H9 (cell line): ENCODE measurements at regions not wholly inside any gene's neighbourhood (a gene's known extent, or its start where the extent isn't known, plus 50 kb on each side); places are given as distances from the start of the nearest gene placed in this dataset.

Source experiments
- DNase-seq: peaks from one replicate; pipeline ENCODE4 v3.0.0-alpha.2; 2017
- H2AFZ ChIP-seq: one replicate; pipeline ENCODE4 v1.6.1; 2013; ENCODE audit warnings: mild to moderate bottlenecking, low read length, control low read depth, moderate library complexity
- H2AK5ac ChIP-seq: 2 replicates; pipeline ENCODE4 v1.6.1; 2013; ENCODE audit warnings: low read length, control low read depth, mixed read lengths; ENCODE audit not compliant: insufficient read length
- H2BK120ac ChIP-seq: one replicate; pipeline ENCODE4 v1.6.1; 2013; ENCODE audit warnings: low read depth, mild to moderate bottlenecking, low read length, control low read depth, inconsistent platforms; ENCODE audit not compliant: poor library complexity, severe bottlenecking
- H2BK12ac ChIP-seq: 2 replicates; pipeline ENCODE4 v1.6.1; 2013; ENCODE audit warnings: low read length, control low read depth, mixed read lengths, low read depth; ENCODE audit not compliant: insufficient read length
- H2BK15ac ChIP-seq: 2 replicates; pipeline ENCODE4 v1.6.1; 2013; ENCODE audit warnings: low read depth, low read length, control low read depth
- H2BK20ac ChIP-seq: one replicate; pipeline ENCODE4 v1.6.1; 2013; ENCODE audit warnings: low read depth, mild to moderate bottlenecking, low read length, control low read depth, inconsistent platforms; ENCODE audit not compliant: poor library complexity, severe bottlenecking
- H2BK5ac ChIP-seq: 2 replicates; pipeline ENCODE4 v1.6.1; 2013; ENCODE audit warnings: low read length, control low read depth, mixed read lengths; ENCODE audit not compliant: insufficient read length
- H3K14ac ChIP-seq: 2 replicates; pipeline ENCODE4 v1.6.1; 2013; ENCODE audit warnings: low read length, control low read depth; ENCODE audit not compliant: insufficient read depth
- H3K18ac ChIP-seq: 2 replicates; pipeline ENCODE4 v1.6.1; 2013; ENCODE audit warnings: low read depth, mild to moderate bottlenecking, mixed read lengths, low read length, control low read depth; ENCODE audit not compliant: insufficient read length
- H3K23ac ChIP-seq: 2 replicates; pipeline ENCODE4 v1.6.1; 2013; ENCODE audit warnings: low read length, control low read depth, mixed read lengths, low read depth; ENCODE audit not compliant: insufficient read length
- H3K23me2 ChIP-seq: 2 replicates; pipeline ENCODE4 v1.6.1; 2013; ENCODE audit warnings: low read depth, mild to moderate bottlenecking, mixed read lengths, low read length, control low read depth; ENCODE audit not compliant: insufficient read length, poor library complexity, severe bottlenecking
- H3K27ac ChIP-seq: 2 replicates; pipeline ENCODE4 v1.5.1; 2013; ENCODE audit warnings: low read length, control low read depth, mixed read lengths, low read depth; ENCODE audit not compliant: insufficient read length
- H3K27me3 ChIP-seq: 2 replicates; pipeline ENCODE4 v1.6.1; 2013; ENCODE audit warnings: low read length, control low read depth, inconsistent platforms; ENCODE audit not compliant: insufficient read depth
- H3K4ac ChIP-seq: 2 replicates; pipeline ENCODE4 v1.6.1; 2013; ENCODE audit warnings: low read depth, mild to moderate bottlenecking, control low read depth, inconsistent platforms, low read length, moderate library complexity
- H3K4me1 ChIP-seq: 2 replicates; pipeline ENCODE4 v1.6.1; 2013; ENCODE audit warnings: low read length, control low read depth, inconsistent platforms; ENCODE audit not compliant: insufficient read depth
- H3K4me2 ChIP-seq: 2 replicates; pipeline ENCODE4 v1.6.1; 2013; ENCODE audit warnings: low read length, control low read depth, mixed read lengths; ENCODE audit not compliant: insufficient read length, insufficient read depth
- H3K56ac ChIP-seq: 2 replicates; pipeline ENCODE4 v1.6.1; 2013; ENCODE audit warnings: low read depth, mild to moderate bottlenecking, mixed read lengths, low read length, control low read depth; ENCODE audit not compliant: insufficient read length
- H3K79me1 ChIP-seq: 2 replicates; pipeline ENCODE4 v1.6.1; 2013; ENCODE audit warnings: low read depth, mild to moderate bottlenecking, moderate library complexity, low read length, control low read depth, inconsistent platforms; ENCODE audit not compliant: insufficient read depth, poor library complexity, severe bottlenecking
- H3K79me2 ChIP-seq: 2 replicates; pipeline ENCODE4 v1.6.1; 2013; ENCODE audit warnings: low read length, control low read depth, inconsistent platforms; ENCODE audit not compliant: insufficient read depth
- H3K9ac ChIP-seq: 2 replicates; pipeline ENCODE4 v1.6.1; 2013; ENCODE audit warnings: low read length, control low read depth, mixed read lengths; ENCODE audit not compliant: insufficient read length; ENCODE audit errors: extremely low read depth
- H3K9me3 ChIP-seq: one replicate; pipeline ENCODE4 v1.6.1; 2013; ENCODE audit warnings: low read depth, low read length, inconsistent platforms; ENCODE audit not compliant: control insufficient read depth
- H3T11ph ChIP-seq: one replicate; pipeline ENCODE4 v1.6.1; 2013; ENCODE audit warnings: mild to moderate bottlenecking, low read length, control low read depth, inconsistent platforms
- H4K20me1 ChIP-seq: one replicate; pipeline ENCODE4 v1.6.1; 2013; ENCODE audit not compliant: control insufficient read depth, insufficient read length, insufficient read depth
- H4K5ac ChIP-seq: 2 replicates; pipeline ENCODE4 v1.6.1; 2013; ENCODE audit warnings: low read depth, mild to moderate bottlenecking, mixed read lengths, low read length, control low read depth; ENCODE audit not compliant: insufficient read length
- H4K8ac ChIP-seq: replicated peaks from 2 replicates; pipeline ENCODE4 v1.6.1; 2013; ENCODE audit warnings: low read length, control low read depth, mixed read lengths, low read depth; ENCODE audit not compliant: insufficient read length
- H4K91ac ChIP-seq: 2 replicates; pipeline ENCODE4 v1.6.1; 2013; ENCODE audit warnings: low read depth, mild to moderate bottlenecking, moderate library complexity, mixed read lengths, low read length, control low read depth; ENCODE audit not compliant: insufficient read length
- H3K27ac Mint-ChIP-seq, 3 experiments: 2 replicates in 2 of 3; 3 replicates in 1 of 3; pipeline ENCODE4 v1.8.0; 2020 to 2021; ENCODE audit warnings: mixed read lengths in 3 of 3, mild to moderate bottlenecking in 1 of 3, moderate library complexity in 1 of 3
- H3K27me3 Mint-ChIP-seq: 2 replicates; pipeline ENCODE4 v1.8.0; 2021; ENCODE audit warnings: low read depth, mild to moderate bottlenecking, moderate library complexity, mixed read lengths
- H3K36me3 Mint-ChIP-seq, 3 experiments: 2 replicates in 2 of 3; 3 replicates in 1 of 3; pipeline ENCODE4 v1.8.0; 2020 to 2021; ENCODE audit warnings: low read depth in 3 of 3, mixed read lengths in 3 of 3; ENCODE audit not compliant: insufficient read depth in 1 of 3
- H3K4me1 Mint-ChIP-seq, 2 experiments: 2 replicates each; pipeline ENCODE4 v1.8.0; 2020; ENCODE audit warnings: mixed read lengths in 2 of 2
- H3K4me3 Mint-ChIP-seq, 2 experiments: 2 replicates in 1 of 2; 3 replicates in 1 of 2; pipeline ENCODE4 v1.8.0; 2020 to 2021; ENCODE audit warnings: mild to moderate bottlenecking in 2 of 2, mixed read lengths in 2 of 2, moderate library complexity in 1 of 2
- H3K9me3 Mint-ChIP-seq, 2 experiments: 2 replicates in 1 of 2; 3 replicates in 1 of 2; pipeline ENCODE4 v1.8.0; 2020; ENCODE audit warnings: mild to moderate bottlenecking in 2 of 2, mixed read lengths in 2 of 2, moderate library complexity in 1 of 2
- WGBS: extraction: QIAGEN DNeasy Blood & Tissue Kit; methylation state at CpG from one replicate; pipeline ENCODE4 v1.1.7; 2013; ENCODE audit warnings: missing lambda C conversion rate, low lambda C conversion rate, mixed read lengths; ENCODE audit not compliant: insufficient read length; ENCODE audit errors: extremely low coverage; 5-methylcytosine and 5-hydroxymethylcytosine counted together
- TF ChIP-seq, protein P1 (sequence below): fragments of 200-600 bp; sonication (generic); conservative IDR thresholded peaks from 3 replicates; pipeline ENCODE4 v1.8.0; 2021; ENCODE audit warnings: antibody characterized with exemption, mild to moderate bottlenecking

DNA sequence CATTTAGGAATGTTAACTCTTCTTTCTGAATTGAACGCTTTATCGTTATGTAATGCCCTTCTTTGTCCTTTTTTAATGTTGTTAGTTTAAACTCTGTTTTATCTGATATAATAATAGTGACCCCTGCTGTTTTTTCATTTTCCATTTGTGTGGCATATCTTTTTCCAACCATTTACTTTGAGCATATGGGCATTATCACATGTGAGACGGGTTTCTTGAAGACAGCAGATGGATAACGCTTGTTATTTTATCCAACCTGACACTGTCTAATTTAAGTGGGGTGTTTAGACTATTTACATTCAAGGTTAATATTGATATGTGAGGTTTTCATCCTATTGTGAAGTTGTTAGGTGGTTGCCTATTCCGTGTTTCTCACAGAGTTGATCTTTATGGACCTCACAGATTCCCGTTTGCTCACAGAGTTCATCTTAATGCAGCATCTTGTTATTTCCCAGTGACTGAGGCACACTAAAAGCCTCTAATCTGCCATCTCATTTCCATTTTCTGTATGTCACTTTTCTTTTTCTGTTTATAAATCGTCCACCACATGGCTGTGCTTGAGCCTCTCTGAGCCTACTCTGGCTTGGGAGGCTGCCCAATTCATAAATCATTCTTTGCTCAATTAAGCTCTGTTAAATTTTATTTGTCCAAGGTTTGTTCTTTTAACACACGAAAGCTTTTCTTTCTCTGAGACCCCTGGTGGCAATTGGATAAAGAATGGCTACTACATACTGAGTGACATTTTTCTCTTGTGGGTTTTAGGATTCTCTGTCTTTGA is 286.2 kb downstream of the HTR7 start:
- Histone ChIP-seq H3K23ac (no peak overlapping the region), H2BK20ac (no peak overlapping the region), H3K14ac (no peak overlapping the region), H3K9me3 (no peaks in the 10 kb centered on the region), H2BK5ac (no peak overlapping the region), H3K18ac (no peak overlapping the region), H4K20me1 (no peaks in the 10 kb centered on the region), H4K91ac (no peak overlapping the region), H2BK12ac (no peak overlapping the region), H3K4me2 (no peak overlapping the region), H2BK15ac (no peak overlapping the region), H3K56ac (no peak overlapping the region), H3K9ac (no peak overlapping the region), H3K4me1 (no peaks in the 10 kb centered on the region), H4K5ac (no peak overlapping the region), H3K79me2 (no peaks in the 10 kb centered on the region), H2BK120ac (no peak overlapping the region), H3K23me2 (no peaks in the 10 kb centered on the region), H3K4ac (no peak overlapping the region), H3K27me3 (no peaks in the 10 kb centered on the region), H2AK5ac (no peak overlapping the region), H3K27ac (no peak overlapping the region), H2AFZ (no peak overlapping the region), H3T11ph (no peak overlapping the region), H4K8ac (no peak overlapping the region), H3K79me1 (no peaks in the 10 kb centered on the region)
- H3K9me3 Mint-ChIP-seq: peaks cover 0 to 4% of the 10 kb centered on the region in 2 experiments; a peak in 2 of 5 replicates
- no peak overlapping the region for H3K4me3 Mint-ChIP-seq
- H3K36me3 Mint-ChIP-seq: peaks cover 0 to 8% (median 0%) of the 10 kb centered on the region in 3 experiments; a peak in 3 of 7 replicates
- no peaks in the 10 kb centered on the region for H3K27me3 Mint-ChIP-seq
- TF ChIP-seq, protein P1, sequence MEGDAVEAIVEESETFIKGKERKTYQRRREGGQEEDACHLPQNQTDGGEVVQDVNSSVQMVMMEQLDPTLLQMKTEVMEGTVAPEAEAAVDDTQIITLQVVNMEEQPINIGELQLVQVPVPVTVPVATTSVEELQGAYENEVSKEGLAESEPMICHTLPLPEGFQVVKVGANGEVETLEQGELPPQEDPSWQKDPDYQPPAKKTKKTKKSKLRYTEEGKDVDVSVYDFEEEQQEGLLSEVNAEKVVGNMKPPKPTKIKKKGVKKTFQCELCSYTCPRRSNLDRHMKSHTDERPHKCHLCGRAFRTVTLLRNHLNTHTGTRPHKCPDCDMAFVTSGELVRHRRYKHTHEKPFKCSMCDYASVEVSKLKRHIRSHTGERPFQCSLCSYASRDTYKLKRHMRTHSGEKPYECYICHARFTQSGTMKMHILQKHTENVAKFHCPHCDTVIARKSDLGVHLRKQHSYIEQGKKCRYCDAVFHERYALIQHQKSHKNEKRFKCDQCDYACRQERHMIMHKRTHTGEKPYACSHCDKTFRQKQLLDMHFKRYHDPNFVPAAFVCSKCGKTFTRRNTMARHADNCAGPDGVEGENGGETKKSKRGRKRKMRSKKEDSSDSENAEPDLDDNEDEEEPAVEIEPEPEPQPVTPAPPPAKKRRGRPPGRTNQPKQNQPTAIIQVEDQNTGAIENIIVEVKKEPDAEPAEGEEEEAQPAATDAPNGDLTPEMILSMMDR: no peak; the same call in 2 of the 3 replicates
- no CpG with 5 or more reads among the region's 8 CpGs for WGBS
- no peak overlapping the region for H3K27ac Mint-ChIP-seq
- DNase-seq: no peak
- H3K4me1 Mint-ChIP-seq: no peaks in the 10 kb centered on the region
